HL-60 (cell line): ENCODE measurements at regions not wholly inside any gene's neighbourhood (a gene's known extent, or its start where the extent isn't known, plus 50 kb on each side); places are given as distances from the start of the nearest gene placed in this dataset.

Source experiments
- DNase-seq, 2 experiments: peaks; one replicate each; pipeline ENCODE4 v3.0.0-alpha.2; 2010 to 2020; ENCODE audit warnings: low read depth in 1 of 2, low spot score in 1 of 2
- H3K27ac ChIP-seq: fragments of 250-450 bp; sonication (Bioruptor Pico); replicated peaks from 2 replicates; pipeline ENCODE4 v1.5.1; 2020; ENCODE audit warnings: mild to moderate bottlenecking, moderate library complexity
- H3K27me3 ChIP-seq: fragments of 250-450 bp; sonication (Bioruptor Pico); 2 replicates; pipeline ENCODE4 v1.5.1; 2021; ENCODE audit warnings: mild to moderate bottlenecking, moderate library complexity; ENCODE audit not compliant: insufficient read depth, poor library complexity, severe bottlenecking
- H3K4me3 ChIP-seq: replicated peaks from 2 replicates; pipeline ENCODE4 v1.5.1; 2011; ENCODE audit warnings: mild to moderate bottlenecking, control low read depth, low read length; ENCODE audit not compliant: insufficient read depth
- CTCF ChIP-seq: IDR thresholded peaks from one replicate; pipeline ENCODE4 v1.5.1; 2011; ENCODE audit warnings: low read length, control low read depth, inconsistent platforms; ENCODE audit not compliant: insufficient read depth
- GABPA ChIP-seq: IDR thresholded peaks from 2 replicates; pipeline ENCODE4 v1.6.1; 2012; ENCODE audit warnings: low read depth
- POLR2AphosphoS5 ChIP-seq: IDR thresholded peaks from 2 replicates; pipeline ENCODE4 v1.6.1; 2012; ENCODE audit warnings: low read depth
- REST ChIP-seq: IDR thresholded peaks from 2 replicates; pipeline ENCODE4 v1.6.1; 2012; ENCODE audit warnings: low read depth; ENCODE audit not compliant: insufficient replicate concordance
- SPI1 ChIP-seq: IDR thresholded peaks from 2 replicates; pipeline ENCODE4 v1.6.1; 2012; ENCODE audit warnings: low read depth, mild to moderate bottlenecking, borderline replicate concordance

- Histone ChIP-seq H3K27ac (no peak overlapping the region), H3K4me3 (no peak overlapping the region), H3K27me3 (no peaks in the 10 kb centered on the region)
- DNase-seq, result no peak
- no peak for TF ChIP-seq POLR2AphosphoS5
- no peak for TF ChIP-seq CTCF
- TF ChIP-seq SPI1, result no peak
- no peak for TF ChIP-seq GABPA
- TF ChIP-seq REST, result no peak
These were observed 482.3 kb downstream of the ZBBX start for GRCh38 chr3:166897811-166898210.

GRCh38 chr3:166889241-166889640, 490.9 kb downstream of the ZBBX start:
- H3K27me3 ChIP-seq, result no peaks in the 10 kb centered on the region
- DNase-seq, result no peak
- H3K4me3 ChIP-seq, result no peak overlapping the region
- no peak for TF ChIP-seq REST
- no peak for TF ChIP-seq POLR2AphosphoS5
- TF ChIP-seq SPI1, result peak; percentile 30; the same call in 1 of the 2 replicates
- TF ChIP-seq GABPA, result no peak
- no peak overlapping the region for H3K27ac ChIP-seq

- no peak for DNase-seq
- no peak overlapping the region for H3K4me3 ChIP-seq
- no peak for TF ChIP-seq GABPA
- TF ChIP-seq CTCF, result no peak
- no peak for TF ChIP-seq SPI1
- no peak for TF ChIP-seq REST
- TF ChIP-seq POLR2AphosphoS5, result no peak
- no peak overlapping the region for H3K27ac ChIP-seq
- no peaks in the 10 kb centered on the region for H3K27me3 ChIP-seq
These were observed 500.4 kb downstream of the ZBBX start for GRCh38 chr3:166879661-166880060.

- no peak for TF ChIP-seq CTCF
- no peak for TF ChIP-seq POLR2AphosphoS5
- no peak for TF ChIP-seq SPI1
- TF ChIP-seq REST, result no peak
- no peak for TF ChIP-seq GABPA
- no peak overlapping the region for H3K4me3 ChIP-seq
- no peaks in the 10 kb centered on the region for H3K27me3 ChIP-seq
- no peak for DNase-seq
- no peak overlapping the region for H3K27ac ChIP-seq
These were observed 502.1 kb downstream of the ZBBX start for GRCh38 chr3:166877971-166878370.
